Epithelial cell of esophagus (primary cell): ENCODE measurements at regions not wholly inside any gene's neighbourhood (a gene's known extent, or its start where the extent isn't known, plus 50 kb on each side); places are given as distances from the start of the nearest gene placed in this dataset.

ENCODE experiments used
- DNase-seq: peaks from one replicate; pipeline ENCODE4 v3.0.0; 2010; ENCODE audit warnings: low read depth
- H3K4me3 ChIP-seq: 2 replicates; pipeline ENCODE4 v1.5.1; 2011; ENCODE audit warnings: mild to moderate bottlenecking, low read length, control low read depth
- TF ChIP-seq, protein P1 (sequence below): IDR thresholded peaks from 2 replicates; pipeline ENCODE4 v1.5.1; 2011; ENCODE audit warnings: low read depth, mild to moderate bottlenecking, low read length, control low read depth, inconsistent platforms; ENCODE audit not compliant: insufficient read depth; ENCODE audit errors: missing control alignments

DNA sequence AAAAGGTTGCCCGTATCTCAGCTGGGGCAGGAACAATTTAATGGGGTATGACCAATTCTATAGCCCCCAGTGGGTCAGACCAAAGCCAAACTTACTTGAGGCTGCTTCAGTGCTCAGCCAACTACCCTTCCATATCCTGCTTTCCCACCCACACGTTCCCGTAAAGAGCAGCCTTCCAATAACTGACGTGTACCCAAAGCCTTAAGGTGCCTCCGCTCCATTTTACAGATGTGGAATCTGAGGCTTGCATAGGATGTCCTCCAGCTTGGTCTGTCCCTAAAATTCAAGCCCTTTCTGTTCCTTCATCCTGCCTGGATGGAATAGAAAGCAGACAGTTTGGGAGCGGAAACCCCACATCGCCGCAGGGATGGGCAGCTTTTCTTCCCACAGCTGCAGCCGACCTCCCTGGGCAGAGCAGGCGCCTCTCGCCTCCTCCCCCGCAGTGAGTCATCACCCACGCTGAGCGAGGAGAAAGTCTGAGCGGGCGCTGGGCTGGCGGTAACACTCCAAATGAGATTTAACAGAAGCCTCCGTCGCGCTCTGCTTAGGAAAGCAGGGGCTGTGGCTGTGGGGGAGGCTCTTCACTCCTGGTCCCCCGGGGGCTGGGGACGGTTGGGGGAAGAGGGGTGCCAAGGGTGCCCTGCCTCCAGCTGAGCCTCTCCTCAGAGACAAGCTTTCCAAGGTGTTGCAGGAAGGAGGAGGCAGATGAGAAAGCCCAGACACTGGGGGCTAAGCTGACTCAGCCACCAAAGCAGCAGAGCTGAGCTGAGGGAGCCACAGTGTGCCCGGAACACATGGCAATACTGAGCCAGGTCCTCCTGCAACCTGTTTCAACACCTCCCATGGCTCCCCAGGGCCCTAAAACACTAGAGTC is 57.8 kb upstream of the HRH1 start:
- peak overlapping the region; percentile 36 for H3K4me3 ChIP-seq
- peak; percentile 91 for DNase-seq
- TF ChIP-seq, protein P1, sequence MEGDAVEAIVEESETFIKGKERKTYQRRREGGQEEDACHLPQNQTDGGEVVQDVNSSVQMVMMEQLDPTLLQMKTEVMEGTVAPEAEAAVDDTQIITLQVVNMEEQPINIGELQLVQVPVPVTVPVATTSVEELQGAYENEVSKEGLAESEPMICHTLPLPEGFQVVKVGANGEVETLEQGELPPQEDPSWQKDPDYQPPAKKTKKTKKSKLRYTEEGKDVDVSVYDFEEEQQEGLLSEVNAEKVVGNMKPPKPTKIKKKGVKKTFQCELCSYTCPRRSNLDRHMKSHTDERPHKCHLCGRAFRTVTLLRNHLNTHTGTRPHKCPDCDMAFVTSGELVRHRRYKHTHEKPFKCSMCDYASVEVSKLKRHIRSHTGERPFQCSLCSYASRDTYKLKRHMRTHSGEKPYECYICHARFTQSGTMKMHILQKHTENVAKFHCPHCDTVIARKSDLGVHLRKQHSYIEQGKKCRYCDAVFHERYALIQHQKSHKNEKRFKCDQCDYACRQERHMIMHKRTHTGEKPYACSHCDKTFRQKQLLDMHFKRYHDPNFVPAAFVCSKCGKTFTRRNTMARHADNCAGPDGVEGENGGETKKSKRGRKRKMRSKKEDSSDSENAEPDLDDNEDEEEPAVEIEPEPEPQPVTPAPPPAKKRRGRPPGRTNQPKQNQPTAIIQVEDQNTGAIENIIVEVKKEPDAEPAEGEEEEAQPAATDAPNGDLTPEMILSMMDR = no peak

GRCh38 chr3:11099306-11099705 is 55.0 kb upstream of the HRH1 start:
- no peak for DNase-seq

More at GRCh38 chr3:11099306-11099705, 55.0 kb upstream of the HRH1 start:
- no peak overlapping the region for H3K4me3 ChIP-seq
- TF ChIP-seq, protein P1 = no peak
